CD14-positive monocyte (primary cell): ENCODE measurements at regions not wholly inside any gene's neighbourhood (a gene's known extent, or its start where the extent isn't known, plus 50 kb on each side); places are given as distances from the start of the nearest gene placed in this dataset.

Experiments
- DNase-seq, 3 donors: peaks; one replicate each; pipeline ENCODE4 v3.0.0-alpha.2; 2011 to 2022
- H2AFZ ChIP-seq: 2 replicates; pipeline ENCODE4 v1.6.0; 2012; ENCODE audit warnings: mild to moderate bottlenecking, low read depth, low read length, inconsistent platforms; ENCODE audit not compliant: insufficient read depth, poor library complexity, severe bottlenecking
- H3K27ac ChIP-seq, 2 donors: 1 replicate in 1 of 2; 2 replicates in 1 of 2; pipeline ENCODE4 v1.5.1; 2012 to 2013; ENCODE audit warnings: low read length in 2 of 2, control low read depth in 1 of 2, inconsistent platforms in 1 of 2, low read depth in 1 of 2, mild to moderate bottlenecking in 1 of 2
- H3K27me3 ChIP-seq, 2 donors: one replicate each; pipeline versions ENCODE4 v1.6.0 to v1.6.1; 2011 to 2013; ENCODE audit warnings: low read length in 2 of 2; ENCODE audit not compliant: control insufficient read depth in 2 of 2, insufficient read depth in 2 of 2
- H3K36me3 ChIP-seq, 2 donors: replicated peaks in 1 of 2; 1 replicate in 1 of 2; 2 replicates in 1 of 2; pipeline versions ENCODE4 v1.5.1 to v1.6.1; 2012 to 2013; ENCODE audit warnings: low read length in 2 of 2, control low read depth in 1 of 2, inconsistent platforms in 1 of 2, mild to moderate bottlenecking in 1 of 2; ENCODE audit not compliant: insufficient read depth in 2 of 2, control insufficient read depth in 1 of 2
- H3K4me1 ChIP-seq, 2 donors: 1 replicate in 1 of 2; 2 replicates in 1 of 2; pipeline versions ENCODE4 v1.5.1 to v1.6.1; 2012 to 2013; ENCODE audit warnings: low read length in 2 of 2, control low read depth in 1 of 2, inconsistent platforms in 1 of 2, mild to moderate bottlenecking in 1 of 2, moderate library complexity in 1 of 2; ENCODE audit not compliant: insufficient read depth in 2 of 2, control insufficient read depth in 1 of 2
- H3K4me2 ChIP-seq: replicated peaks from 2 replicates; pipeline ENCODE3; 2012; ENCODE audit warnings: low read length, moderate library complexity, mild to moderate bottlenecking; ENCODE audit not compliant: poor library complexity, severe bottlenecking; ENCODE audit errors: extremely low read depth
- H3K4me3 ChIP-seq, 3 experiments: fragments of 200-600 bp in 1 of 3; sonication (generic) in 1 of 3; replicated peaks in 1 of 3; 1 replicate in 2 of 3; 2 replicates in 1 of 3; pipeline ENCODE4 v1.5.1; 2011 to 2013; ENCODE audit warnings: low read length in 3 of 3, mild to moderate bottlenecking in 3 of 3, control low read depth in 2 of 3, low read depth in 2 of 3, inconsistent platforms in 1 of 3, moderate library complexity in 1 of 3
- H3K79me2 ChIP-seq: 2 replicates; pipeline ENCODE4 v1.6.0; 2012; ENCODE audit warnings: mild to moderate bottlenecking, control low read depth, inconsistent platforms, low read length, moderate library complexity; ENCODE audit not compliant: insufficient read depth
- H3K9ac ChIP-seq: 2 replicates; pipeline ENCODE4 v1.6.0; 2017; ENCODE audit warnings: low read length, mild to moderate bottlenecking; ENCODE audit not compliant: insufficient read depth, poor library complexity, severe bottlenecking
- H3K9me3 ChIP-seq, 2 donors: replicated peaks in 1 of 2; 1 replicate in 1 of 2; 2 replicates in 1 of 2; pipeline versions ENCODE4 v1.5.1 to v1.6.1; 2012 to 2013; ENCODE audit warnings: low read length in 2 of 2, control low read depth in 1 of 2; ENCODE audit not compliant: control insufficient read depth in 1 of 2, insufficient read depth in 1 of 2
- H4K20me1 ChIP-seq: 2 replicates; pipeline ENCODE4 v1.6.0; 2012; ENCODE audit warnings: mild to moderate bottlenecking, low read length, control low read depth, moderate library complexity; ENCODE audit not compliant: insufficient read depth
- H3K27ac Mint-ChIP-seq, 7 donors: one replicate each; pipeline ENCODE4 v1.8.0; 2020; ENCODE audit warnings: mild to moderate bottlenecking in 7 of 7, mixed read lengths in 7 of 7, moderate library complexity in 6 of 7, inconsistent platforms in 2 of 7
- H3K27me3 Mint-ChIP-seq, 3 donors: one replicate each; pipeline ENCODE4 v1.8.0; 2021 to 2022; ENCODE audit warnings: low read depth in 3 of 3, mild to moderate bottlenecking in 3 of 3, mixed read lengths in 3 of 3, moderate library complexity in 3 of 3, inconsistent platforms in 1 of 3
- H3K36me3 Mint-ChIP-seq, 2 donors: one replicate each; pipeline ENCODE4 v1.8.0; 2020; ENCODE audit warnings: mixed read lengths in 2 of 2, inconsistent platforms in 1 of 2, mild to moderate bottlenecking in 1 of 2
- H3K4me1 Mint-ChIP-seq: one replicate; pipeline ENCODE4 v1.8.0; 2020; ENCODE audit warnings: mild to moderate bottlenecking, mixed read lengths
- H3K4me3 Mint-ChIP-seq, 2 donors: one replicate each; pipeline ENCODE4 v1.8.0; 2020; ENCODE audit warnings: mild to moderate bottlenecking in 2 of 2, mixed read lengths in 2 of 2, moderate library complexity in 1 of 2
- H3K9me3 Mint-ChIP-seq, 7 donors: one replicate each; pipeline ENCODE4 v1.8.0; 2020 to 2022; ENCODE audit warnings: mixed read lengths in 7 of 7, mild to moderate bottlenecking in 6 of 7, moderate library complexity in 6 of 7, inconsistent platforms in 2 of 7
- CTCF ChIP-seq: fragments of 200-600 bp; IDR thresholded peaks from one replicate; pipeline ENCODE4 v1.8.0; 2022; ENCODE audit warnings: antibody characterized with exemption, mild to moderate bottlenecking
- WGBS: methylation state at CpG from one replicate; pipeline ENCODE4 v1.1.5; 2013; ENCODE audit warnings: missing lambda C conversion rate; ENCODE audit not compliant: insufficient coverage; 5-methylcytosine and 5-hydroxymethylcytosine counted together
- intact Hi-C, 2 donors: fragments of 100-400 bp; cut with micrococcal nuclease; formaldehyde crosslinking; loops; one replicate each; pipeline versions ENCODE4 v1.15.0 to v1.15.1; 2023

GRCh38 chr2:13413989-13414388, 697.3 kb downstream of the TRIB2 start:
- no peak overlapping the region for H3K9ac ChIP-seq
- intact Hi-C loops = no loop called here
- Mint-ChIP-seq H3K27me3 (no peaks in the 10 kb centered on the region), H3K4me1 (no peaks in the 10 kb centered on the region), H3K27ac (no peak overlapping the region), H3K36me3 (no peaks in the 10 kb centered on the region), H3K4me3 (no peak overlapping the region), H3K9me3 (peaks cover 0 to 16% (median 3%) of the 10 kb centered on the region in 7 donors)
- H3K36me3 ChIP-seq = no peaks in the 10 kb centered on the region
- no peaks in the 10 kb centered on the region for H3K27me3 ChIP-seq
- no peaks in the 10 kb centered on the region for H3K4me1 ChIP-seq
- no peak overlapping the region for H3K4me2 ChIP-seq
- no peak overlapping the region for H3K4me3 ChIP-seq
- 100% methylated on average over 1 of the region's 1 CpG for WGBS
- no peak for TF ChIP-seq CTCF
- peaks cover 11 to 20% of the 10 kb centered on the region in 2 donors for H3K9me3 ChIP-seq
- H3K79me2 ChIP-seq = no peaks in the 10 kb centered on the region
- H4K20me1 ChIP-seq = no peaks in the 10 kb centered on the region
- H3K27ac ChIP-seq = no peak overlapping the region
- H2AFZ ChIP-seq = no peak overlapping the region
- no peak for DNase-seq

DNA sequence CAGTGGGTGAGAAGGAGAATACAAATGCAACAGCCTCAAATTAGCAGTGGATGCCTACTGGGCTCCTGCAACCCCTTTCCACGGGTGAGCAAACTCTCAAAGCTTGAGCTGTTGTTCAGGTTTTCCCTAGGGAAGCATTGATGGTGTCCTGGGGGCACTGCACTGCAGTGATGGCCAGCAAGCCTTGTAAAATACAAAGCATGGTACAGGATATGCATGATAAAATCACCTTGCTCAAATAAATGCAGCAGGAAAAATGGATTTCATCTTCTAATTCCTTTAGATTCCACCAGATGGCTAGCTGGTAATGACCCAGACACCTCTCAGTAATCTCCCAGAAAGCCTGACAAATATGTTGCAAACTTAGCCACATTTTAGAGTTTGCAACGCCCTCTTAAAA, 698.2 kb downstream of the TRIB2 start:
- H3K4me1 ChIP-seq = no peaks in the 10 kb centered on the region
- DNase-seq = no peak
- H3K4me3 Mint-ChIP-seq = no peak overlapping the region
- H2AFZ ChIP-seq = no peak overlapping the region
- no peaks in the 10 kb centered on the region for H3K27me3 ChIP-seq
- no peaks in the 10 kb centered on the region for H3K27me3 Mint-ChIP-seq
- peaks cover 11 to 20% of the 10 kb centered on the region in 2 donors for H3K9me3 ChIP-seq
- H3K4me3 ChIP-seq = no peak overlapping the region
- no peaks in the 10 kb centered on the region for H3K4me1 Mint-ChIP-seq
- intact Hi-C loops = no loop called here
- 65% methylated on average over 2 of the region's 2 CpGs for WGBS
- H3K36me3 ChIP-seq = no peaks in the 10 kb centered on the region
- H4K20me1 ChIP-seq = no peaks in the 10 kb centered on the region
- H3K27ac ChIP-seq = no peak overlapping the region
- no peak overlapping the region for H3K4me2 ChIP-seq
- peaks cover 0 to 16% (median 3%) of the 10 kb centered on the region in 7 donors for H3K9me3 Mint-ChIP-seq
- no peak overlapping the region for H3K9ac ChIP-seq
- no peak overlapping the region for H3K27ac Mint-ChIP-seq
- H3K36me3 Mint-ChIP-seq = no peaks in the 10 kb centered on the region
- no peak for TF ChIP-seq CTCF
- H3K79me2 ChIP-seq = no peaks in the 10 kb centered on the region
